IMR-90 (cell line): ENCODE measurements at regions not wholly inside any gene's neighbourhood (a gene's known extent, or its start where the extent isn't known, plus 50 kb on each side); places are given as distances from the start of the nearest gene placed in this dataset.
A peak's percentile ranks its signal among the peaks of the same experiment; 100 is the strongest.

Source experiments
- ATAC-seq: fragments of 200-7000 bp; cut with Tn5 transposase; 2 replicates; pipeline ENCODE4 v1.9.1; 2020; ENCODE audit warnings: low read depth, mild to moderate bottlenecking, moderate library complexity
- BruUV-seq: library from RNA; stranded (reverse); fragments of 400-500 nt; replicated peaks from 2 replicates; lab custom pipeline; 2021; lab: Mats Ljungman, UMichigan
- CTCF ChIA-PET: fragments of 300-600 bp; formaldehyde crosslinking; extraction: SDS; loops from one replicate; lab custom pipeline; 2021; ENCODE audit warnings: antibody characterized with exemption; lab: Yijun Ruan, JAX
- POLR2A ChIA-PET: fragments of 300-600 bp; sonication (Branson Sonifier 250); formaldehyde crosslinking; loops from one replicate; lab custom pipeline; 2022; ENCODE audit warnings: antibody characterized with exemption; ENCODE audit not compliant: unreplicated experiment; lab: Charles Lee
- DNase-seq: peaks from one replicate; pipeline ENCODE4 v3.0.0; 2013
- H2AFZ ChIP-seq: replicated peaks from 2 replicates; pipeline ENCODE3; 2013; ENCODE audit warnings: low read length, mild to moderate bottlenecking; ENCODE audit not compliant: poor library complexity
- H2AK5ac ChIP-seq: 2 replicates; pipeline ENCODE4 v1.6.1; 2013; ENCODE audit warnings: low read depth, low read length, inconsistent platforms
- H2AK9ac ChIP-seq: replicated peaks from 2 replicates; pipeline ENCODE3; 2013; ENCODE audit warnings: mild to moderate bottlenecking, low read depth, low read length, moderate library complexity; ENCODE audit not compliant: poor library complexity
- H2BK120ac ChIP-seq: 2 replicates; pipeline ENCODE4 v1.6.1; 2013; ENCODE audit warnings: low read depth, low read length, inconsistent platforms
- H2BK15ac ChIP-seq: 3 replicates; pipeline ENCODE4 v1.6.1; 2013; ENCODE audit warnings: low read depth, low read length, inconsistent platforms
- H2BK20ac ChIP-seq: 2 replicates; pipeline ENCODE4 v1.6.1; 2013; ENCODE audit warnings: low read depth, mild to moderate bottlenecking, inconsistent platforms, low read length, moderate library complexity
- H2BK5ac ChIP-seq: 2 replicates; pipeline ENCODE4 v1.6.1; 2013; ENCODE audit warnings: mild to moderate bottlenecking, low read depth, low read length, inconsistent platforms; ENCODE audit not compliant: poor library complexity, severe bottlenecking
- H3K14ac ChIP-seq: replicated peaks from 2 replicates; pipeline ENCODE4 v1.6.1; 2013; ENCODE audit warnings: low read depth, low read length, inconsistent platforms
- H3K18ac ChIP-seq: 2 replicates; pipeline ENCODE4 v1.6.1; 2013; ENCODE audit warnings: low read depth, low read length, control low read depth
- H3K23ac ChIP-seq: 2 replicates; pipeline ENCODE4 v1.6.1; 2013; ENCODE audit warnings: low read depth, low read length, inconsistent platforms
- H3K27ac ChIP-seq: 2 replicates; pipeline ENCODE4 v1.5.1; 2013; ENCODE audit warnings: mild to moderate bottlenecking, control low read depth, low read length; ENCODE audit not compliant: insufficient read depth
- H3K27me3 ChIP-seq: 2 replicates; pipeline ENCODE4 v1.6.1; 2013; ENCODE audit warnings: low read length; ENCODE audit not compliant: control insufficient read depth, insufficient read depth
- H3K36me3 ChIP-seq: 2 replicates; pipeline ENCODE4 v1.6.1; 2013; ENCODE audit warnings: low read length, mixed read lengths; ENCODE audit not compliant: control insufficient read depth, insufficient read depth
- H3K4ac ChIP-seq: 2 replicates; pipeline ENCODE4 v1.6.1; 2013; ENCODE audit warnings: low read depth, low read length, inconsistent platforms
- H3K4me1 ChIP-seq: 2 replicates; pipeline ENCODE4 v1.6.1; 2013; ENCODE audit warnings: low read length, mixed read lengths; ENCODE audit not compliant: control insufficient read depth, insufficient read depth
- H3K4me2 ChIP-seq: 2 replicates; pipeline ENCODE4 v1.6.1; 2013; ENCODE audit warnings: low read depth, mild to moderate bottlenecking, control low read depth, low read length, moderate library complexity
- H3K4me3 ChIP-seq: 2 replicates; pipeline ENCODE4 v1.5.1; 2013; ENCODE audit warnings: low read depth, mild to moderate bottlenecking, control low read depth, low read length, moderate library complexity; ENCODE audit not compliant: insufficient read depth
- H3K56ac ChIP-seq: 2 replicates; pipeline ENCODE4 v1.6.1; 2013; ENCODE audit warnings: low read length, inconsistent platforms; ENCODE audit not compliant: insufficient read depth; ENCODE audit errors: extremely low read depth
- H3K79me1 ChIP-seq, 2 experiments: 2 replicates each; pipeline ENCODE4 v1.6.1; 2013; ENCODE audit warnings: low read length in 2 of 2, inconsistent platforms in 1 of 2, low read depth in 1 of 2
- H3K9ac ChIP-seq: 2 replicates; pipeline ENCODE4 v1.6.1; 2013; ENCODE audit warnings: low read depth, low read length, control low read depth
- H3K9me1 ChIP-seq: 2 replicates; pipeline ENCODE4 v1.6.1; 2013; ENCODE audit warnings: low read length, inconsistent platforms; ENCODE audit not compliant: insufficient read depth
- H3K9me3 ChIP-seq: 2 replicates; pipeline ENCODE4 v1.6.1; 2013; ENCODE audit warnings: low read length; ENCODE audit not compliant: control insufficient read depth, insufficient read depth
- H4K20me1 ChIP-seq: 2 replicates; pipeline ENCODE4 v1.6.1; 2013; ENCODE audit warnings: low read length, inconsistent platforms; ENCODE audit not compliant: insufficient read depth
- H4K5ac ChIP-seq: 2 replicates; pipeline ENCODE4 v1.6.1; 2013; ENCODE audit warnings: mild to moderate bottlenecking, low read depth, low read length, control low read depth
- H4K8ac ChIP-seq, 2 experiments: 2 replicates each; pipeline ENCODE4 v1.6.1; 2013; ENCODE audit warnings: low read depth in 2 of 2, low read length in 2 of 2, control low read depth in 1 of 2, inconsistent platforms in 1 of 2
- H4K91ac ChIP-seq: 2 replicates; pipeline ENCODE4 v1.6.1; 2013; ENCODE audit warnings: low read depth, low read length, inconsistent platforms; ENCODE audit not compliant: insufficient read depth
- BHLHE40 ChIP-seq: fragments of 150-350 bp; IDR thresholded peaks from 2 replicates; pipeline ENCODE4 v1.6.1; 2016; ENCODE audit warnings: mild to moderate bottlenecking, low read depth, low read length
- CHD1 ChIP-seq: IDR thresholded peaks from 2 replicates; pipeline ENCODE4 v1.6.1; 2012; ENCODE audit warnings: low read depth, low read length, improper control_type of control experiment
- MAFK ChIP-seq: IDR thresholded peaks from 2 replicates; pipeline ENCODE4 v1.6.1; 2012; ENCODE audit warnings: low read depth, low read length, improper control_type of control experiment
- MAZ ChIP-seq: IDR thresholded peaks from 2 replicates; pipeline ENCODE4 v1.6.1; 2012; ENCODE audit warnings: low read depth, mild to moderate bottlenecking, low read length, improper control_type of control experiment, moderate library complexity, borderline replicate concordance
- MXI1 ChIP-seq: IDR thresholded peaks from 2 replicates; pipeline ENCODE4 v1.6.1; 2012; ENCODE audit warnings: low read depth, mild to moderate bottlenecking, low read length, moderate library complexity, borderline replicate concordance
- POLR2A ChIP-seq: IDR thresholded peaks from 2 replicates; pipeline ENCODE4 v1.6.1; 2012; ENCODE audit warnings: mild to moderate bottlenecking, low read depth, low read length
- RAD21 ChIP-seq: IDR thresholded peaks from 2 replicates; pipeline ENCODE4 v1.6.1; 2012; ENCODE audit warnings: low read length, improper control_type of control experiment
- RCOR1 ChIP-seq: IDR thresholded peaks from 2 replicates; pipeline ENCODE4 v1.6.1; 2012; ENCODE audit warnings: mild to moderate bottlenecking, low read length, improper control_type of control experiment; ENCODE audit not compliant: insufficient replicate concordance
- RFX5 ChIP-seq: IDR thresholded peaks from 2 replicates; pipeline ENCODE4 v1.8.0; 2012; ENCODE audit warnings: low read depth, mild to moderate bottlenecking, low read length, moderate library complexity
- SMC3 ChIP-seq: fragments of 150-350 bp; IDR thresholded peaks from 2 replicates; pipeline ENCODE4 v1.6.1; 2016; ENCODE audit warnings: low read depth, mild to moderate bottlenecking, antibody characterized with exemption, low read length, moderate library complexity
- USF2 ChIP-seq: fragments of 150-350 bp; IDR thresholded peaks from 2 replicates; pipeline ENCODE4 v1.6.1; 2017; ENCODE audit warnings: mild to moderate bottlenecking, antibody characterized with exemption, low read length, low read depth
- WGBS, 2 experiments: methylation state at CpG; one replicate each; pipeline versions ENCODE4 v1.1.5 to v1.1.7; 2013; ENCODE audit warnings: missing lambda C conversion rate in 2 of 2; ENCODE audit not compliant: insufficient read length in 1 of 2; ENCODE audit errors: extremely low coverage in 2 of 2; 5-methylcytosine and 5-hydroxymethylcytosine counted together
- dilution Hi-C: fragments of 300-500 bp; cut with HindIII; formaldehyde crosslinking; loops from one replicate; pipeline ENCODE4 v1.14.3; 2018; ENCODE audit warnings: low sequenced_read_pairs; ENCODE audit not compliant: unreplicated experiment
- in situ Hi-C: fragments of 300-500 bp; cut with MboI; formaldehyde crosslinking; loops from 3 replicates; pipeline ENCODE4 v1.14.3; 2019; ENCODE audit warnings: low sequenced_read_pairs, inconsistent platforms, mixed read lengths
- intact Hi-C: fragments of 100-400 bp; cut with micrococcal nuclease; formaldehyde crosslinking; loops from 2 replicates; pipeline ENCODE4 v1.10.0; 2022
- TF ChIP-seq, protein P1 (sequence below): fragments of 150-350 bp; IDR thresholded peaks from 2 replicates; pipeline ENCODE4 v1.6.1; 2016; ENCODE audit warnings: low read depth, mild to moderate bottlenecking, low read length, moderate library complexity, borderline replicate concordance
- TF ChIP-seq, protein P2 (sequence below): conservative IDR thresholded peaks from 2 replicates; pipeline ENCODE4 v1.5.1; 2012; ENCODE audit warnings: mild to moderate bottlenecking, low read depth, low read length, improper control_type of control experiment

DNA sequence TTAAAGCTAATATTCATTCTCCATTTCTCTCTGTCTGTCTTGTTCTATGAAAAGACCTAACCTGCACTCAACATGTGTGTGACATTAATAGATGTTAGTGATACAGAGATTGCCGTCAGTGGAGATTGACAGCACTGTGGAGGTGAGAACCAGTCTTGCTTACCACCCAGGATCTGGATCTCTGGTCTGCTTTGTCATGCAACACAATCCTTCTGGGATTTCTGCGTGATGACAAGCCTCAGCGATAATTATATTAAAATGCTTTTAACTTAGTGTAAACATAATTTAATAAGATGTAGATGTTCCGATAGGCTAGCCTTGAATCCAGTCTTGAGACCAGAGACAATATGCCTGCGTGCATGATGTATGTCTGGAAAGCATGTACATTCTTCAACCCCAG is 262.0 kb upstream of the ZNF717 start (continued):
- TF ChIP-seq, protein P1, sequence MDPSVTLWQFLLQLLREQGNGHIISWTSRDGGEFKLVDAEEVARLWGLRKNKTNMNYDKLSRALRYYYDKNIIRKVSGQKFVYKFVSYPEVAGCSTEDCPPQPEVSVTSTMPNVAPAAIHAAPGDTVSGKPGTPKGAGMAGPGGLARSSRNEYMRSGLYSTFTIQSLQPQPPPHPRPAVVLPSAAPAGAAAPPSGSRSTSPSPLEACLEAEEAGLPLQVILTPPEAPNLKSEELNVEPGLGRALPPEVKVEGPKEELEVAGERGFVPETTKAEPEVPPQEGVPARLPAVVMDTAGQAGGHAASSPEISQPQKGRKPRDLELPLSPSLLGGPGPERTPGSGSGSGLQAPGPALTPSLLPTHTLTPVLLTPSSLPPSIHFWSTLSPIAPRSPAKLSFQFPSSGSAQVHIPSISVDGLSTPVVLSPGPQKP = no peak
- TF ChIP-seq MXI1 (no peak), RAD21 (no peak)

- DNase-seq (no peak), ATAC-seq (no peak)
- no peak overlapping the region for H3K18ac ChIP-seq
- H2BK20ac ChIP-seq = no peak overlapping the region
- no peaks in the 10 kb centered on the region for H3K36me3 ChIP-seq
- peaks cover 5% of the 10 kb centered on the region for H3K4me1 ChIP-seq
- H2BK15ac ChIP-seq = 0 out of 3 replicates have a peak overlapping the region, but pooled peaks have one; percentile 7
- H3K4ac ChIP-seq = no peak overlapping the region
- CTCF ChIA-PET = interaction anchor here (0.5 kb wide), 1 partner anchor 610 kb away, joined by 3 read pairs; no protein-coding TSS in a partner anchor
- H3K56ac ChIP-seq = no peak overlapping the region
- dilution Hi-C loops (no loop called here), intact Hi-C loops (no loop called here), in situ Hi-C loops (no loop called here)
- no peak overlapping the region for H3K9ac ChIP-seq
- no TSS peak for BruUV-seq
- H3K79me1 ChIP-seq = no peaks in the 10 kb centered on the region
- WGBS, 2 experiments = no CpG with 5 or more reads among the region's 2 CpGs
- no peak overlapping the region for H2AFZ ChIP-seq
- H3K27ac ChIP-seq = no peak overlapping the region
- H4K91ac ChIP-seq = no peak overlapping the region
- H3K14ac ChIP-seq = no peak overlapping the region
- H3K9me1 ChIP-seq = no peaks in the 10 kb centered on the region
- no peak overlapping the region for H2AK5ac ChIP-seq
- H4K8ac ChIP-seq = no peak overlapping the region
- POLR2A ChIA-PET = no interaction called here
- H4K20me1 ChIP-seq = no peaks in the 10 kb centered on the region
- H3K27me3 ChIP-seq = no peaks in the 10 kb centered on the region
- H2AK9ac ChIP-seq = no peak overlapping the region
- H2BK120ac ChIP-seq = peak overlapping the region; percentile 26
- H3K9me3 ChIP-seq = no peaks in the 10 kb centered on the region
- H3K23ac ChIP-seq = no peak overlapping the region
- no peak overlapping the region for H3K4me2 ChIP-seq
- no peak overlapping the region for H3K4me3 ChIP-seq
- no peak overlapping the region for H2BK5ac ChIP-seq
- no peak overlapping the region for H4K5ac ChIP-seq
- no peak for TF ChIP-seq SMC3
- TF ChIP-seq, protein P2, sequence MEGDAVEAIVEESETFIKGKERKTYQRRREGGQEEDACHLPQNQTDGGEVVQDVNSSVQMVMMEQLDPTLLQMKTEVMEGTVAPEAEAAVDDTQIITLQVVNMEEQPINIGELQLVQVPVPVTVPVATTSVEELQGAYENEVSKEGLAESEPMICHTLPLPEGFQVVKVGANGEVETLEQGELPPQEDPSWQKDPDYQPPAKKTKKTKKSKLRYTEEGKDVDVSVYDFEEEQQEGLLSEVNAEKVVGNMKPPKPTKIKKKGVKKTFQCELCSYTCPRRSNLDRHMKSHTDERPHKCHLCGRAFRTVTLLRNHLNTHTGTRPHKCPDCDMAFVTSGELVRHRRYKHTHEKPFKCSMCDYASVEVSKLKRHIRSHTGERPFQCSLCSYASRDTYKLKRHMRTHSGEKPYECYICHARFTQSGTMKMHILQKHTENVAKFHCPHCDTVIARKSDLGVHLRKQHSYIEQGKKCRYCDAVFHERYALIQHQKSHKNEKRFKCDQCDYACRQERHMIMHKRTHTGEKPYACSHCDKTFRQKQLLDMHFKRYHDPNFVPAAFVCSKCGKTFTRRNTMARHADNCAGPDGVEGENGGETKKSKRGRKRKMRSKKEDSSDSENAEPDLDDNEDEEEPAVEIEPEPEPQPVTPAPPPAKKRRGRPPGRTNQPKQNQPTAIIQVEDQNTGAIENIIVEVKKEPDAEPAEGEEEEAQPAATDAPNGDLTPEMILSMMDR = no peak
- TF ChIP-seq USF2 = no peak
- TF ChIP-seq CHD1 = no peak
- TF ChIP-seq, protein P1 = no peak
- no peak for TF ChIP-seq MAFK
- no peak for TF ChIP-seq RCOR1
- no peak for TF ChIP-seq RFX5
- TF ChIP-seq MAZ = no peak
- TF ChIP-seq POLR2A = no peak
- no peak for TF ChIP-seq BHLHE40
Measured at GRCh38 chr3:76049776-76050175, 264.4 kb upstream of the ZNF717 start.
